Glomerular visceral epithelial cell (primary cell): ENCODE measurements at regions not wholly inside any gene's neighbourhood (a gene's known extent, or its start where the extent isn't known, plus 50 kb on each side); places are given as distances from the start of the nearest gene placed in this dataset.
A peak's percentile ranks its signal among the peaks of the same experiment; 100 is the strongest.

Experiments used
- DNase-seq: peaks from one replicate; pipeline ENCODE4 v3.0.0-alpha.2; 2016; ENCODE audit errors: extremely low spot score

- peak; percentile 54 for DNase-seq
Measured at GRCh38 chr3:99114565-99115291, 213.2 kb upstream of the DCBLD2 start.

DNA sequence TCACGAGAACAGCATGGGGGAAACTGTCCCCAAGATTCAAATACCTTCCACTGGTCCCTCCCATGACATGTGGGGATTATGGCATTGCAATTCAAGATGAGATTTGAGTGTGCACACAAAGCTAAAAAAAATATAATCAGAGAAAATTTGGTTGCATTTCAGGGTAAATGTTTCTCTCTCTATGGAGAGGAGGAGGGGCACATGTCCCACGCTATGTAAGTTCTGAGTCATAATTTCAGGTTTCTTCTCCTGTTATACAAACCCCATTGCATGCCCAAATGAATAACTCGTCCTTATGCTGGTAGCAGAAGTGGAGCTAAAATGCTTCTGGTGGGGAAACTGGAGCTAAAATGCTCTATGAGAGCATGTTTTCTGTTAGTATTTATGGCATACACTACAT, 209.7 kb upstream of the DCBLD2 start:
- DNase-seq: peak; percentile 41

- DNase-seq: no peak
Measured at GRCh38 chr3:99110401-99110800, 208.9 kb upstream of the DCBLD2 start.

DNA sequence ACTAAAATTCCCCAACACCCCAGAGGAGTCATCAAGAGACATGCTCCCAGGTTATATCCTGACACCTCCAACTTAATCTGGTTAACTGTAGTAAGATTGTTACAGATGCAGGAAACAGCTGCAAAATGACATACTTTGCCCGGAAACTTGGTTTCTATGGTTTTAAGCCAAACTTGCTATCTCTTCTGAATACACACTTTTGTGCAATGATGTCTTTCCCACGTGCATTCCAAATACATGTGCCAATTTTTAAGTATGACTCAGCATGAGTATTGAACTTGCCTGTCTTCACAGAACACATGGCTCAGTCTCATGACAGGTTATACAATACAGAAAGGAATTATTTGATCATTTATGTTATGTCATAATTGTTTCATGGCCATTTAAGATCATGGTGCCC, 207.0 kb upstream of the DCBLD2 start:
- peak; percentile 88 for DNase-seq

- no peak for DNase-seq
Measured at GRCh38 chr3:99094606-99095005, 193.1 kb upstream of the DCBLD2 start.

DNA sequence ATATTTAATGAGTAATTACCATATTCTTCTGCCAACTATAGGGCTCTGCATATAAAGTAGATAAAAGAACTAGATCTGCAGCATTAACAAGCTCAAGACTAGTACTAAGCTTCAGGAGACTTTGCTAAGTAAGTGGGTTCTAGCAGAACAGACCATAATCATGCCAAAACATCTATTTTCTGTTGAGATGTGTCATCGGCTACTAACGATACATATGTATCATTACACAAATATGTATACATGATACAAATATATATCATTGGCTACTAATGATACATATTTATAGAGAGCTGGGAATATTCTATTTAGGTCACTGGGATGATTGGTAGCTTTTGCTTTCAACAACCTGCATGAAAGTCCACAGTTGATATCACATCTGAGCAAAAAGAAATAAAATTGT, 185.8 kb upstream of the DCBLD2 start:
- no peak for DNase-seq

DNA sequence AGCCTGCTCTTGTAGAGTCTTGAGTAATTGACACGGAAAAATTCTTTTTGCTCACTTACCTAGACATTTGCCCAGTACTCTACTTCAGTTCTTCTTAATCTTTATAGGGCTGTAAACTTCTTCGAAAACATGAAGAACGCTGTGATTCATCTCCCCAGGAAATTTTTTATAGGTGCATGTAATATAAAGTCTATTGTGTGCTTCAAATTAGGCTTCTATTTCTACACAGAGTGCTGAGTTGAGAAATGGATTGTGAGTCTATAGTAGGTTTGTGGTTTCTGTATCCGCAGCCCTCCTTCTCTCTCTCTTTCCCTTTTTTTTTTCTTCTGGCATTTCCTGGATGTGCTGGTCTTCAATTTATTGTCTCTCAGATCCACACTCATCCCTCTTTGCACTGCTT, 183.3 kb upstream of the DCBLD2 start:
- DNase-seq: no peak

- DNase-seq: no peak
Measured at GRCh38 chr3:99084156-99084555, 182.7 kb upstream of the DCBLD2 start.

GRCh38 chr3:99071096-99071495, 169.6 kb upstream of the DCBLD2 start:
- DNase-seq: no peak

GRCh38 chr3:99069973-99070372, 168.5 kb upstream of the DCBLD2 start:
- no peak for DNase-seq

DNA sequence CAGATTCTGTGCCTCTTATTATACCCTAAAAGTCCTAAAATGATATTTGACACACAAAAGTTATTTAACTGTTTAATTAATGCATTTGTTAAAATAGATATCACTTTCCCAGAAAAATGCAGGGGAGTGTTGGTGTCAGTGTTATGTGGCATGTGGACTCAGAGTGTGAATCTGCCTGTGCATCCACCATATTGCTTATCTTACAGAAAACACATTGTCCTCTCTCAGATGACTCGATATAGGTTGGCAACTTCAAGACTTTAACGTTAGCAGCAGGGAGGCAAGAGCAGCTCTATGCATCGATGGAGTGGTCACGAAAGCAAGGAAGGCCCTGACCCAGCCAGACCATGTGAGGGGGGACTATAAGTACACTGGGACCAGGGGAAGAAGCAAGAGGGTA, 165.4 kb upstream of the DCBLD2 start:
- DNase-seq: no peak

DNA sequence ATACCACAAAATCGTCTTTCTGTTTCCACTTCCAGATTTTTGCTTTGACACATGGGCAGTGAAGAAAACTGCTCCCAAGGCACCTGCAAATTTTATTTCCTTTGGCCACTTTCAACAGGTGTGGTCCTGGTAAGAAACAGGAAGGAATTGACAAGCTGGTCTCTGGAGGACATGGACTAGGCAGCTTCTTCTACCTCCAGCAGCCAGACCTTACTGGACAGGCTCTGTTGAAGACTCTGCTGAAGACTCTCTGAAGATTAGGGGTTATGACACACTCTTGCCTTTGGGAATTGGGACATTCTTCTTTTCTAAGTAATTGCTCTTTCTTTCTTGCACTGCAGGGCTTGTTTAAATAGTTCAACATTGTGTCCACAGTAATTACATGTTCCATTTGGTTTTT, 147.7 kb upstream of the DCBLD2 start:
- no peak for DNase-seq

DNA sequence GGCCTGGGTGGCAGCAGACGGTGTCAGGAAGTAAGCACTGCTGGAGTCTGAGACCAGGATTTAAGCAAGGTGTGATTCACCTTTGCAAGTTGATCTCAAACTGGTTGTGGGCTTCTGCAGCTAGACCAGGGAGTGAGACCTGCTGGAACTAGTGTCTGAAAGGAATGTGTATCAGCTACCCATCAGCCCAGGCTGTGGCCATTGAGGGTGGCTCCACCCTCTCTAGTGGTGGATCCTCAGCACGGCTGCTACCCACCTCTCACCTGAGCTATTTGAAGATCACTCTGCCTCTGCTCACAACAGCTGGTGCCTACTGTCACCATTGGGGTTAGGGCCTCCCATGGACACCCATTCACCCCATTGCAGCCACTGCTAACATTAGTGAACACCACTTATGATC, 140.3 kb upstream of the DCBLD2 start:
- no peak for DNase-seq

DNA sequence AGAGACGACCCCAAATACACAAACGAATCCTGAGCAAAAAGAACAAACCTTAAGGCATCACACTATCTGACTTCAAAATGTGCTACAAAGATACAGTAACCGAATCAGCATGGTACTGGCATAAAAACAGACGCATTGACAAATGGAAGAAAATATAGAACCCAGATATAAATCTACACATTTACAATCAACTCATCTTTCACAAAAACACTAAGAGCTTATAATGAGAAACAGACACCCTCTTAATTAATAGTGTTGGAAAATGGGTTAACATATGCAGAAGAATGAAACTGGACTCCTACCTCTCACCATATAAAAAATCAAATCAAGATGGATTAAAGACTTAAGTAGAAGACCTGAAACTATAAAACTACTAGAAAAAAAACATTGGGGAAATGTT, 130.3 kb upstream of the DCBLD2 start:
- DNase-seq: no peak

GRCh38 chr3:99023590-99024192, 122.2 kb upstream of the DCBLD2 start:
- DNase-seq: peak; percentile 50

GRCh38 chr3:99021466-99021865, 120.0 kb upstream of the DCBLD2 start:
- no peak for DNase-seq

DNA sequence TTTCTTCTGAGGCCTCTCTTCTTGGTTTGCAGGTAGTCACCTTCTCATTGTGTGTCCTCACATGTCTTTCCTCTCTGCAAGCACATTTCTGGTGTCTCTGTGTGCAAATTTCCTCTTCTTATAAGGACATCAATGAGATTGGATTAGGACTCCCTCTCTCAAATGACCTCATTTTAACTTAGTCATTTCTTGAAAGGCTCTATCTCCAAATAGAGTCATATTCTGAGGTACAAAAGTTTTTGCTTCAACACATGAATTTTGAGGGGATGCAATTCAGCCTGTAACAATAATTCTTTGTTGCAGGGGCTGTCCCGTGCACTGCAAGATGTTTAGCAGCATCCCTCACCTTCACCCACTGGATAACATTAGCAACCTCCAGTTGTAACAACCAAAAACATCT, 115.0 kb upstream of the DCBLD2 start:
- no peak for DNase-seq

DNA sequence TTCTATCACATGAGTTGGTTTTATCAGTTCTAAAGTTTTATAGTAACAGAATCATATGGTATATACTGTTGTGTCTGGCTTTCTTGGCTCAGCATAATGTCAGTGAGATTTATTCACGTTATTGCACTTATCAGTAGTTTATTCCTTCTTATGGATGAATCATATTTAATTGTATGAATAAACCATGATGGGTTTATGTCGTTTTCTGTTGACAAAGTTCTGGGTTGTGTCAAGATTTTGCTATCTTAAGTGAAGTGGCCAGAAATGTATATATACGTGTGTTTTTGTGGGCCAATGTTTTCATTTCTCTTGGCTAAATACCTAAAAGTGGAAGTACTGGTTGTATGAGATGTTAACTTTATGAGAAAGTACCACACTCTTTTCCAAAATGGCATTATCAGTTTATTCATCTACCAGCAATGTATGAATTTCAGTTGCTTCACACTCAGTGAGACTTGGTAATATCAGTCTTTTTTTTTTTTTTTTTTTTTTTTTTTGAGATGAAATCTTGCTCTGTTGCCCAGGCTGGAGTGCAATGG, 112.4 kb upstream of the DCBLD2 start:
- DNase-seq: no peak

DNA sequence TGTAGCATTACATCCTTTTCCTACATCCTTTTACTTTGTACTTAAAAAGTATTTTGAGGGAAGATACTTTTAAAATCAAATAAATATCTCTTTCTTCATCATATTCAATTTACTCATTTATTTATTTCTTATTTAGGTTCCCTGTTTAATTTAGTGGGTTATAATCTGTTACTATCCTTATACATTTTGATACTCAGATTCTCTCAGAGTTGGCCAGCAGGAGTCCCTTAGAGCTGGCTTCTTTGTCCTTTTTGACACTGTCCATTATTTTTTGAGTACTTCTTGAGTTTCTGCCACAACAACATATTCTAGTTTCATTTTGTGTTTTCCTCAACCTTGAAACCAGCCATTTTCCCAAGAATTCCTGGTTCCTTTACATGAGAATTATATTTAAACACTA, 111.6 kb upstream of the DCBLD2 start:
- DNase-seq: no peak

- DNase-seq: peak; percentile 95
Measured at GRCh38 chr3:99012051-99012450, 110.6 kb upstream of the DCBLD2 start.

- no peak for DNase-seq
Measured at GRCh38 chr3:99009851-99010250, 108.4 kb upstream of the DCBLD2 start.

GRCh38 chr3:99006686-99007085, 105.2 kb upstream of the DCBLD2 start:
- no peak for DNase-seq

DNA sequence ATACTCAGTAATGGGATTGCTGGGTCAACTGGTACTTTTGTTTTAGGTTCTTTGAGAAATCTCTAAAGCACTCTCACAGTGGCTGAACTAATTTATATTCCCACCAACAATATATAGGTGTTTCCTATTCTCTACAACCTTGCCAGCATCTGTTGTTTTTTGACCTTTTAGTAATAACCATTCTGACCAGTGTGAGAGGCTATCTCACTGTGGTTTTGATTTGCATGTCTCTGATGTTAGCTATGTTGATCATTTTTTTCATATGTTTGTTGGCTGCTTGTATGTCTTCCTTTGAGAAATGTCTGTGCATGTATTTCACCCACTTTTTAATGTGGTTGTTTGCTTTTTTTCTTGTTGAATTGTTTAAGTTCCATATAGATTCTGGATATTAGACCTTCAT, 98.2 kb upstream of the DCBLD2 start:
- DNase-seq: no peak
